ENCODE measurements at regions not wholly inside any gene's neighbourhood (a gene's known extent, or its start where the extent isn't known, plus 50 kb on each side); places are given as distances from the start of the nearest gene placed in this dataset.

GRCh38 chr6:91476000-91476399 lies 889.1 kb upstream of the MAP3K7 start:
- Histone ChIP-seq H3K4ac (replicated peaks; ENCODE audit: insufficient read length, low read depth, low read length) (no peak overlapping the region), H3K27ac (ENCODE audit: low read depth, low read length) (no peak overlapping the region), H3K18ac (ENCODE audit: extremely low read depth, low read length) (no peak overlapping the region; the same call in 1 of the 2 replicates), H3K23me2 (ENCODE audit: low read depth, low read length) (no peaks in the 10 kb centered on the region), H3K4me3 (ENCODE audit: extremely low read depth in 1 of 4, insufficient read depth in 2 of 4, low read depth in 3 of 4, low read length in 4 of 4) (no peak overlapping the region), H3K79me1 (ENCODE audit: low read depth, low read length) (no peaks in the 10 kb centered on the region), H3K27me3 (replicated peaks in 1 of 4; ENCODE audit: control insufficient read depth in 3 of 4, extremely low read depth in 1 of 4, insufficient read depth in 3 of 4, low read length in 3 of 4) (no peaks in the 10 kb centered on the region), H2BK12ac (ENCODE audit: low read depth, low read length) (no peak overlapping the region), H3K36me3 (ENCODE audit: control insufficient read depth in 2 of 4, insufficient read depth in 4 of 4, low read length in 3 of 4) (no peaks in the 10 kb centered on the region), H3K4me1 (replicated peaks in 1 of 4; ENCODE audit: control insufficient read depth in 3 of 4, insufficient read depth in 4 of 4, low read length in 3 of 4) (no peaks in the 10 kb centered on the region), H4K91ac (replicated peaks; ENCODE audit: insufficient read length, low read length) (no peak overlapping the region), H2BK120ac (replicated peaks; ENCODE audit: low read depth, low read length) (no peak overlapping the region), H3K23ac (ENCODE audit: insufficient read length) (no peak overlapping the region), H2BK20ac (ENCODE audit: low read length) (no peak overlapping the region), H3K79me2 (ENCODE audit: control insufficient read depth in 1 of 2, insufficient read depth in 2 of 2, low read length in 2 of 2) (no peaks in the 10 kb centered on the region), H2BK15ac (ENCODE audit: low read length) (no peak overlapping the region), H2BK5ac (ENCODE audit: low read depth, low read length) (no peak overlapping the region), H4K20me1 (replicated peaks in 1 of 2; ENCODE audit: control insufficient read depth in 1 of 2, insufficient read depth in 2 of 2, low read length in 2 of 2) (no peaks in the 10 kb centered on the region), H3K56ac (replicated peaks; ENCODE audit: insufficient read length, low read depth, low read length) (no peak overlapping the region), H4K5ac (ENCODE audit: insufficient read length, low read depth, low read length) (no peak overlapping the region), H2AK5ac (ENCODE audit: low read depth, low read length) (no peak overlapping the region), H3K9me3 (ENCODE audit: insufficient read depth in 2 of 2, low read depth in 1 of 2, low read length in 1 of 2) (no peaks in the 10 kb centered on the region), H3K14ac (ENCODE audit: insufficient read length) (no peak overlapping the region), H4K8ac (ENCODE audit: extremely low read depth, insufficient read depth, low read length) (no peak overlapping the region), H2AFZ (ENCODE audit: low read length) (peak overlapping the region; percentile 66), H3K9ac (replicated peaks in 1 of 4; ENCODE audit: extremely low read depth in 1 of 4, low read depth in 3 of 4, low read length in 3 of 4) (no peak overlapping the region), H3K4me2 (ENCODE audit: insufficient read depth in 1 of 2, low read depth in 2 of 2, low read length in 2 of 2) (no peak overlapping the region)
- CTCF ChIA-PET (ENCODE audit: partially characterized antibody), result no interaction called here
- POLR2A ChIA-PET (ENCODE audit: partially characterized antibody), result no interaction called here
- WGBS, 2 experiments (ENCODE audit: extremely low coverage in 1 of 2, insufficient coverage in 1 of 2, insufficient read length in 1 of 2, insufficient replicate concordance in 2 of 2, low coverage in 1 of 2, low lambda C conversion rate in 2 of 2, missing lambda C conversion rate in 1 of 2), result 77% methylated on average over 2 of the region's 2 CpGs; no CpG with 5 or more reads in 1 of the 2 experiments
- DNase-seq (ENCODE audit: low read depth in 1 of 2, low spot score in 2 of 2) (no peak), FAIRE-seq (no peak)
- peak; percentile 38; the same call in 1 of the 2 replicates for TF ChIP-seq USF2 (IDR thresholded peaks at IDR 0.05; ENCODE audit: low read length)
- no peak for TF ChIP-seq HDAC6 (IDR thresholded peaks at IDR 0.05; ENCODE audit: low read depth, low read length)
- TF ChIP-seq MAFK (IDR thresholded peaks at IDR 0.05; ENCODE audit: low read depth, low read length), result peak; percentile 84

Data from H1 (cell line).